Psoas muscle (tissue), 7 donors: ENCODE measurements at regions not wholly inside any gene's neighbourhood (a gene's known extent, or its start where the extent isn't known, plus 50 kb on each side); places are given as distances from the start of the nearest gene placed in this dataset.

Source experiments
- ATAC-seq, 4 donors: fragments of 200-7000 bp; cut with Tn5 transposase; one replicate each; pipeline ENCODE4 v1.9.1; 2020; ENCODE audit warnings: moderate library complexity in 3 of 4, mild to moderate bottlenecking in 2 of 4
- DNase-seq, 2 donors: peaks; one replicate each; pipeline ENCODE4 v3.0.0-alpha.2; 2020
- H3K27ac ChIP-seq: fragments of 200-600 bp; one replicate; pipeline ENCODE4 v1.8.0; 2022
- H3K27me3 ChIP-seq, 3 donors: fragments of 200-600 bp in 1 of 3; one replicate each; pipeline versions ENCODE4 v1.6.1 to v1.8.0; 2013 to 2022; ENCODE audit warnings: low read length in 2 of 3, mild to moderate bottlenecking in 2 of 3, moderate library complexity in 1 of 3; ENCODE audit not compliant: insufficient read depth in 3 of 3
- H3K36me3 ChIP-seq, 2 donors: fragments of 200-600 bp in 1 of 2; one replicate each; pipeline versions ENCODE4 v1.6.1 to v1.8.0; 2013 to 2022; ENCODE audit warnings: low read depth in 1 of 2, mild to moderate bottlenecking in 1 of 2, moderate library complexity in 1 of 2; ENCODE audit not compliant: insufficient read depth in 1 of 2
- H3K4me1 ChIP-seq: fragments of 200-600 bp; one replicate; pipeline ENCODE4 v1.8.0; 2022
- H3K4me3 ChIP-seq: fragments of 200-600 bp; one replicate; pipeline ENCODE4 v1.8.0; 2022; ENCODE audit warnings: mild to moderate bottlenecking
- H3K9me3 ChIP-seq: fragments of 200-600 bp; one replicate; pipeline ENCODE4 v1.8.0; 2022
- CTCF ChIP-seq: fragments of 200-600 bp; IDR thresholded peaks from one replicate; pipeline ENCODE4 v1.8.0; 2022; ENCODE audit warnings: antibody characterized with exemption
- WGBS, 3 donors: extraction: QIAGEN DNeasy Blood & Tissue Kit; methylation state at CpG; one replicate each; pipeline versions ENCODE4 v1.1.6 to v1.1.7; 2013; 5-methylcytosine and 5-hydroxymethylcytosine counted together
- intact Hi-C, 2 donors: fragments of 100-400 bp; cut with DNase I; formaldehyde crosslinking; loops; one replicate each; pipeline versions ENCODE4 v1.11.0 to v1.14.2; 2022
- donor health status: healthy with polysubstance abuse.
- donor health status: DM: no; HTN: no; CAD: no; lungs with moderate emphysema.
- donor health status: Bipolar disorder and iron deficiency.
- donor health status: healthy.
- donor health status: DM: yes; HTN: yes; CAD: no.
- donor health status: DM: no; HTN: no; CAD: no.
- donor health status: DM: yes; HTN: yes; CAD: no.

- Histone ChIP-seq H3K27me3 (peaks cover 0 to 46% (median 3%) of the 10 kb centered on the region in 3 donors), H3K4me1 (no peaks in the 10 kb centered on the region), H3K4me3 (no peak overlapping the region), H3K36me3 (no peaks in the 10 kb centered on the region), H3K9me3 (no peaks in the 10 kb centered on the region), H3K27ac (no peak overlapping the region)
- intact Hi-C loops: no loop called here
- ATAC-seq: no peak
- WGBS, 3 donors: 74 to 78% (median 77%) methylated on average over 4 of the region's 4 CpGs
- no peak for DNase-seq
- no peak for TF ChIP-seq CTCF
These were observed 175.4 kb upstream of the LHX5 start for GRCh38 chr12:113647048-113647447.

GRCh38 chr12:113645603-113646002, 173.9 kb upstream of the LHX5 start:
- ATAC-seq: no peak
- no peak for DNase-seq
- H3K27ac ChIP-seq: no peak overlapping the region
- H3K4me1 ChIP-seq: no peaks in the 10 kb centered on the region
- peaks cover 0 to 57% (median 8%) of the 10 kb centered on the region in 3 donors for H3K27me3 ChIP-seq
- H3K36me3 ChIP-seq: no peaks in the 10 kb centered on the region
- H3K9me3 ChIP-seq: no peaks in the 10 kb centered on the region
- WGBS, 3 donors: 8 to 15% (median 12%) methylated on average over 14 of the region's 14 CpGs
- H3K4me3 ChIP-seq: no peak overlapping the region
- intact Hi-C loops: no loop called here
- no peak for TF ChIP-seq CTCF

- H3K4me3 ChIP-seq: no peak overlapping the region
- no peak for TF ChIP-seq CTCF
- H3K27me3 ChIP-seq: peaks cover 0 to 61% (median 8%) of the 10 kb centered on the region in 3 donors
- no peaks in the 10 kb centered on the region for H3K36me3 ChIP-seq
- DNase-seq (no peak), ATAC-seq (no peak)
- no peak overlapping the region for H3K27ac ChIP-seq
- intact Hi-C loops: no loop called here
- 44 to 50% (median 47%) methylated on average over 2 of the region's 2 CpGs for WGBS, 3 donors
- H3K4me1 ChIP-seq: no peaks in the 10 kb centered on the region
- H3K9me3 ChIP-seq: no peaks in the 10 kb centered on the region
These were observed 173.5 kb upstream of the LHX5 start for GRCh38 chr12:113645183-113645582.

GRCh38 chr12:113643177-113643974, 171.7 kb upstream of the LHX5 start:
- no peak for ATAC-seq
- no peak for TF ChIP-seq CTCF
- 33 to 41% (median 37%) methylated on average over 8 of the region's 8 CpGs for WGBS, 3 donors
- Histone ChIP-seq H3K4me3 (no peak overlapping the region), H3K4me1 (no peaks in the 10 kb centered on the region), H3K36me3 (no peaks in the 10 kb centered on the region), H3K9me3 (no peaks in the 10 kb centered on the region), H3K27me3 (peaks cover 0 to 71% (median 10%) of the 10 kb centered on the region in 3 donors), H3K27ac (no peak overlapping the region)
- no peak for DNase-seq
- intact Hi-C loops: no loop called here

GRCh38 chr12:113642672-113643071, 171.0 kb upstream of the LHX5 start:
- 31 to 64% (median 62%) methylated on average over 2 of the region's 2 CpGs for WGBS, 3 donors
- ATAC-seq: no peak

More at GRCh38 chr12:113642672-113643071, 171.0 kb upstream of the LHX5 start:
- H3K27me3 ChIP-seq: peaks cover 0 to 70% (median 11%) of the 10 kb centered on the region in 3 donors
- no peaks in the 10 kb centered on the region for H3K4me1 ChIP-seq
- no peak for DNase-seq
- no peaks in the 10 kb centered on the region for H3K9me3 ChIP-seq
- intact Hi-C loops: no loop called here
- no peaks in the 10 kb centered on the region for H3K36me3 ChIP-seq
- no peak overlapping the region for H3K27ac ChIP-seq
- no peak for TF ChIP-seq CTCF
- no peak overlapping the region for H3K4me3 ChIP-seq
